ENCODE measurements at regions not wholly inside any gene's neighbourhood (a gene's known extent, or its start where the extent isn't known, plus 50 kb on each side); places are given as distances from the start of the nearest gene placed in this dataset.

GRCh38 chr2:155792666-155793065, 539.9 kb downstream of the NR4A2 start:
- TF ChIP-seq ZFX (IDR thresholded peaks at IDR 0.05): no peak
- TF ChIP-seq, protein P1, sequence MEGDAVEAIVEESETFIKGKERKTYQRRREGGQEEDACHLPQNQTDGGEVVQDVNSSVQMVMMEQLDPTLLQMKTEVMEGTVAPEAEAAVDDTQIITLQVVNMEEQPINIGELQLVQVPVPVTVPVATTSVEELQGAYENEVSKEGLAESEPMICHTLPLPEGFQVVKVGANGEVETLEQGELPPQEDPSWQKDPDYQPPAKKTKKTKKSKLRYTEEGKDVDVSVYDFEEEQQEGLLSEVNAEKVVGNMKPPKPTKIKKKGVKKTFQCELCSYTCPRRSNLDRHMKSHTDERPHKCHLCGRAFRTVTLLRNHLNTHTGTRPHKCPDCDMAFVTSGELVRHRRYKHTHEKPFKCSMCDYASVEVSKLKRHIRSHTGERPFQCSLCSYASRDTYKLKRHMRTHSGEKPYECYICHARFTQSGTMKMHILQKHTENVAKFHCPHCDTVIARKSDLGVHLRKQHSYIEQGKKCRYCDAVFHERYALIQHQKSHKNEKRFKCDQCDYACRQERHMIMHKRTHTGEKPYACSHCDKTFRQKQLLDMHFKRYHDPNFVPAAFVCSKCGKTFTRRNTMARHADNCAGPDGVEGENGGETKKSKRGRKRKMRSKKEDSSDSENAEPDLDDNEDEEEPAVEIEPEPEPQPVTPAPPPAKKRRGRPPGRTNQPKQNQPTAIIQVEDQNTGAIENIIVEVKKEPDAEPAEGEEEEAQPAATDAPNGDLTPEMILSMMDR (conservative IDR thresholded peaks at IDR 0.05): no peak
- no peak overlapping the region for H3K27ac ChIP-seq

DNA sequence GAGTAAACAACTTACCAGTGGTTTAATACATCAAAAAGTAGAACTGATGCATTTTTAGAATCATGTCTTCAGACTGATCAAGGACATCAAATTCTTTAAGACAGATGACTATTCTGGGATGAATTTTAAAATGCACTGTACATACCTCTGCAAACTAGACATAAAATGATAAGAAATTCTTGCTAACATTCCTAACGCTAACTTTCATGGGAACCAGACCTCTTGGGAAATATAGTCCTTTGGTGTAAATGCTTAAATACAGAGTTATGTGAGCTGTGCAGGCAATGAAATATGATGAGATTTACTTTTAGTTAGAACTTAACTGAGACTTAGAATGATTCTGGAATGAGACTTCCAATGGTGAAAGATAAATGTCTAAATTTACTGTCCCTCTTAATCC, 562.0 kb downstream of the NR4A2 start:
- H3K27ac ChIP-seq: no peak overlapping the region
- TF ChIP-seq ZFX (IDR thresholded peaks at IDR 0.05): no peak
- TF ChIP-seq, protein P1 (conservative IDR thresholded peaks at IDR 0.05): no peak

DNA sequence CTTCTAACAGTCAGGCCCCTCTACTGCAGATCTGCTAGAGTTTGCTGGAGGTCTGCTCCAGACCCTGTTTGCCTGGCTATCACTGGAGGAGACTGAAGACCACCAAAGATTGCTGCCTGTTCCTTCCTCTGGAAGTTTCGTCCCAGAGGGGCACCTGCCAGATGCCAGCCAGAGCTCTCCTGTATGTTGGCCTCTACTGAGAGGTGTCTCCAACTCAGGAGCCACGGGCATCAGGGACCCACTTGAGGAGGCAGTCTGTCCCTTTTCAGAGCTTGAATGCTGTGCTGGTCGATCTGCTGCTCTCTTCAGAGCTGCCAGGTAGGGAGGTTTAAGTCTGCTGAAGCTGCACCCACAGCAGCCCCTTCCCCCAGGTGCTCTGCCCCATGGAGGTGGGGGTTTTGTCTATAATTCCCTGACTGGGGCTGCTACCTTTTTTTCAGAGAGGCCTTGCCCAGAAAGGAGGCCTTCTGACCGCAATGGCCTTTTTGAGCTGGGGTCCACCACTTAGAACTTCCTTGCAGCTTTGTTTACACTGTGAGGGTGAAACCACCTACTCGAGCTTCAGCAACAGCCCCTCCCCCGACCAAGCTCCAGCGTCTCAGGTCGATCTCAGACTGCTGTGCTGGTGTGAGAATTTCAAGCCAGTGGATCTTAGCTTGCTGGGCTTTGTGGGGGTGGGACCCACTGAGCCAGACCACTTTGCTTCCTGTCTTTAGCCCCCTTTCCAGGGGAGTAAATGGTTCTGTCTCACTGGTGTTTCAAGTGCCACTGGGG, 566.0 kb downstream of the NR4A2 start:
- no peak overlapping the region for H3K27ac ChIP-seq
- TF ChIP-seq, protein P1 (conservative IDR thresholded peaks at IDR 0.05): no peak
- TF ChIP-seq ZFX (IDR thresholded peaks at IDR 0.05): no peak

- no peak for TF ChIP-seq ZFX (IDR thresholded peaks at IDR 0.05)
- TF ChIP-seq, protein P1 (conservative IDR thresholded peaks at IDR 0.05): no peak
- no peak overlapping the region for H3K27ac ChIP-seq
These were observed 577.0 kb downstream of the NR4A2 start for GRCh38 chr2:155755481-155755880.

DNA sequence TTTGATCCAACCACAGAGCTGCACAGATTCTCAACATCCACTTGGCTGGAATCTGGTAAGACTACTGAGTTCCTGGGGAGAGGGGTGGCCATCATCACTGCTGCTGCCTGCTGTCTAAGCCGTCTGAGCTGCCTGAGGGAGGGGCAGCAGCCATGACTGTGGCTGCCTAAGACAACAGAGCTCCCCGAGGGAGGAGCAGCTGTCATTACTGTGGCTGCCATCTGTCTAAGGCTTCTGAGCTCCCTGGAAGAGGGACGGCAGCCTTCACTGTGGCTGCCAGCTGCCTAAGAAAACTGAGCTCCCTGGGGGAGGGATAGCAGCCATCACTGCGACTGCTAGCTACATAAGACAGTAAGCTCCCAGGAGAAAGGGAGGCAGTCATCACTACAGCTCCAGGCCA, 584.4 kb downstream of the NR4A2 start:
- H3K27ac ChIP-seq: no peak overlapping the region
- TF ChIP-seq, protein P1 (conservative IDR thresholded peaks at IDR 0.05): no peak
- no peak for TF ChIP-seq ZFX (IDR thresholded peaks at IDR 0.05)

GRCh38 chr2:155747531-155747930, 585.0 kb downstream of the NR4A2 start:
- H3K27ac ChIP-seq: no peak overlapping the region
- TF ChIP-seq, protein P1 (conservative IDR thresholded peaks at IDR 0.05): no peak
- no peak for TF ChIP-seq ZFX (IDR thresholded peaks at IDR 0.05)

GRCh38 chr2:155733091-155733853, 599.2 kb downstream of the NR4A2 start:
- TF ChIP-seq ZFX (IDR thresholded peaks at IDR 0.05): no peak
- TF ChIP-seq, protein P1 (conservative IDR thresholded peaks at IDR 0.05): no peak
- H3K27ac ChIP-seq: no peak overlapping the region

Measured in C4-2B (cell line).